ENCODE measurements at regions not wholly inside any gene's neighbourhood (a gene's known extent, or its start where the extent isn't known, plus 50 kb on each side); places are given as distances from the start of the nearest gene placed in this dataset.
"Not testable (repeated sequence)": the region's sequence is repeated elsewhere in the genome, so short reads cannot be mapped to it uniquely, and the experiment has no call there.

GRCh38 chr13:23086968-23087623 lies 93.7 kb upstream of the SGCG start:
- DNase-seq (ENCODE audit: low read depth), result no peak

GRCh38 chr13:23087880-23088279 lies 92.9 kb upstream of the SGCG start:
- DNase-seq (ENCODE audit: low read depth), result no peak

- no peak for DNase-seq (ENCODE audit: low read depth)
These were observed 82.4 kb upstream of the SGCG start for GRCh38 chr13:23098161-23098907.

GRCh38 chr13:23105051-23105450 lies 75.7 kb upstream of the SGCG start:
- DNase-seq (ENCODE audit: low read depth), result no peak

GRCh38 chr13:23107665-23108064 lies 73.1 kb upstream of the SGCG start:
- DNase-seq (ENCODE audit: low read depth), result no peak

- DNase-seq (ENCODE audit: low read depth), result no peak
These were observed 61.6 kb upstream of the SGCG start for GRCh38 chr13:23119131-23119530.

GRCh38 chr13:23127540-23127939 lies 53.2 kb upstream of the SGCG start:
- not testable (repeated sequence) for DNase-seq (ENCODE audit: low read depth)

- DNase-seq (ENCODE audit: low read depth), result no peak
These were observed 51.4 kb upstream of the SGCG start for GRCh38 chr13:23129331-23129730.

Measured in GM04503 (cell line).